WTC11 (cell line): ENCODE measurements at regions not wholly inside any gene's neighbourhood (a gene's known extent, or its start where the extent isn't known, plus 50 kb on each side); places are given as distances from the start of the nearest gene placed in this dataset.

ENCODE experiments used
- FOXJ3 ChIP-seq: sonication (generic); formaldehyde crosslinking; IDR thresholded peaks from 2 replicates; pipeline ENCODE4 v1.9.0; 2021; ENCODE audit warnings: missing genetic modification reagents, mild to moderate bottlenecking, borderline replicate concordance
- FOXK1 ChIP-seq: sonication (generic); formaldehyde crosslinking; IDR thresholded peaks from 2 replicates; pipeline ENCODE4 v1.8.0; 2022; ENCODE audit warnings: mild to moderate bottlenecking, moderate library complexity, missing genetic modification reagents
- KAT7 ChIP-seq: sonication (generic); formaldehyde crosslinking; IDR thresholded peaks from 2 replicates; pipeline ENCODE4 v1.8.1; 2023; ENCODE audit warnings: missing genetic modification reagents, mild to moderate bottlenecking, borderline replicate concordance
- ZBTB21 ChIP-seq: sonication (generic); formaldehyde crosslinking; IDR thresholded peaks from 2 replicates; pipeline ENCODE4 v1.8.1; 2023; ENCODE audit warnings: mild to moderate bottlenecking, missing genetic modification reagents, borderline replicate concordance
- ZNF121 ChIP-seq: sonication (generic); formaldehyde crosslinking; IDR thresholded peaks from 2 replicates; pipeline ENCODE4 v1.8.0; 2023; ENCODE audit warnings: missing genetic modification reagents
- ZNF317 ChIP-seq: sonication (generic); formaldehyde crosslinking; IDR thresholded peaks from 2 replicates; pipeline ENCODE4 v1.8.1; 2023; ENCODE audit warnings: low read depth, mild to moderate bottlenecking, moderate library complexity, missing genetic modification reagents, borderline replicate concordance
- TF ChIP-seq, protein P1 (sequence below): sonication (generic); formaldehyde crosslinking; IDR thresholded peaks from 2 replicates; pipeline ENCODE4 v1.8.0; 2022; ENCODE audit warnings: mild to moderate bottlenecking, missing genetic modification reagents
- TF ChIP-seq, protein P2 (sequence below): sonication (generic); formaldehyde crosslinking; IDR thresholded peaks from 2 replicates; pipeline ENCODE4 v1.8.0; 2023; ENCODE audit warnings: mild to moderate bottlenecking, missing genetic modification reagents
- TF ChIP-seq, protein P3 (sequence below): sonication (generic); formaldehyde crosslinking; IDR thresholded peaks from 2 replicates; pipeline ENCODE4 v1.8.0; 2022; ENCODE audit warnings: mild to moderate bottlenecking, missing genetic modification reagents
- TF ChIP-seq, protein P4 (sequence below): sonication (generic); formaldehyde crosslinking; IDR thresholded peaks from 2 replicates; pipeline ENCODE4 v1.8.1; 2022; ENCODE audit warnings: low read depth, missing genetic modification reagents, borderline replicate concordance
- TF ChIP-seq, protein P5 (sequence below): sonication (generic); formaldehyde crosslinking; IDR thresholded peaks from 2 replicates; pipeline ENCODE4 v1.8.0; 2023; ENCODE audit warnings: missing genetic modification reagents
- TF ChIP-seq, protein P6 (sequence below): fragments of 250-450 bp; sonication (Bioruptor Pico); conservative IDR thresholded peaks from 2 replicates; pipeline ENCODE4 v1.9.0; 2021; ENCODE audit warnings: mild to moderate bottlenecking
- TF ChIP-seq, protein P7 (sequence below): fragments of 250-450 bp; sonication (Bioruptor Pico); IDR thresholded peaks from 2 replicates; pipeline ENCODE4 v2.1.2; 2022; ENCODE audit warnings: mild to moderate bottlenecking, moderate library complexity
- TF ChIP-seq, protein P8 (sequence below): sonication (generic); formaldehyde crosslinking; IDR thresholded peaks from 2 replicates; pipeline ENCODE4 v1.8.1; 2023; ENCODE audit warnings: mild to moderate bottlenecking, missing genetic modification reagents

DNA sequence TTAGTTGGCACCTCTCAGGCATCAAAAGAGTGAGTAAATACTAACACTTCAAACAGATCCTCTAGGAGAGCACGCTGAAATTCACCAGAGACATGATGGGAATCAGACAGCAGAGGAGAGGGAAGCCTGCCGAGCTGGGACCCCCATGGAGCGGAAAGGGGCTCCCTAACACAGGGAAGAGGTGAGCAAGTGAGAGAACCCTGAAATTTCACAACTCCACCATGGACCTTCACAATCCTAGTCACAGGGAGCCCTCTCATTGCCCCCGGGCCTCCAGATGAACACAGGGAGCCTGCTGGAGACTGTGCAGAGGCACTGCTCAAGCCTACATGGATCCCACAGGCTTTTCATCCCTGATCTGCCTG lies 59.2 kb upstream of the ANTXRL start (continued):
- TF ChIP-seq, protein P1, sequence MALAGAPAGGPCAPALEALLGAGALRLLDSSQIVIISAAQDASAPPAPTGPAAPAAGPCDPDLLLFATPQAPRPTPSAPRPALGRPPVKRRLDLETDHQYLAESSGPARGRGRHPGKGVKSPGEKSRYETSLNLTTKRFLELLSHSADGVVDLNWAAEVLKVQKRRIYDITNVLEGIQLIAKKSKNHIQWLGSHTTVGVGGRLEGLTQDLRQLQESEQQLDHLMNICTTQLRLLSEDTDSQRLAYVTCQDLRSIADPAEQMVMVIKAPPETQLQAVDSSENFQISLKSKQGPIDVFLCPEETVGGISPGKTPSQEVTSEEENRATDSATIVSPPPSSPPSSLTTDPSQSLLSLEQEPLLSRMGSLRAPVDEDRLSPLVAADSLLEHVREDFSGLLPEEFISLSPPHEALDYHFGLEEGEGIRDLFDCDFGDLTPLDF (CRISPR knock-in tag), result no peak
- TF ChIP-seq ZNF317 (CRISPR knock-in tag) (no peak), ZNF121 (CRISPR knock-in tag) (no peak), FOXK1 (CRISPR knock-in tag) (no peak), KAT7 (CRISPR knock-in tag) (no peak), ZBTB21 (no peak), FOXJ3 (CRISPR knock-in tag) (no peak)
- TF ChIP-seq, protein P2, sequence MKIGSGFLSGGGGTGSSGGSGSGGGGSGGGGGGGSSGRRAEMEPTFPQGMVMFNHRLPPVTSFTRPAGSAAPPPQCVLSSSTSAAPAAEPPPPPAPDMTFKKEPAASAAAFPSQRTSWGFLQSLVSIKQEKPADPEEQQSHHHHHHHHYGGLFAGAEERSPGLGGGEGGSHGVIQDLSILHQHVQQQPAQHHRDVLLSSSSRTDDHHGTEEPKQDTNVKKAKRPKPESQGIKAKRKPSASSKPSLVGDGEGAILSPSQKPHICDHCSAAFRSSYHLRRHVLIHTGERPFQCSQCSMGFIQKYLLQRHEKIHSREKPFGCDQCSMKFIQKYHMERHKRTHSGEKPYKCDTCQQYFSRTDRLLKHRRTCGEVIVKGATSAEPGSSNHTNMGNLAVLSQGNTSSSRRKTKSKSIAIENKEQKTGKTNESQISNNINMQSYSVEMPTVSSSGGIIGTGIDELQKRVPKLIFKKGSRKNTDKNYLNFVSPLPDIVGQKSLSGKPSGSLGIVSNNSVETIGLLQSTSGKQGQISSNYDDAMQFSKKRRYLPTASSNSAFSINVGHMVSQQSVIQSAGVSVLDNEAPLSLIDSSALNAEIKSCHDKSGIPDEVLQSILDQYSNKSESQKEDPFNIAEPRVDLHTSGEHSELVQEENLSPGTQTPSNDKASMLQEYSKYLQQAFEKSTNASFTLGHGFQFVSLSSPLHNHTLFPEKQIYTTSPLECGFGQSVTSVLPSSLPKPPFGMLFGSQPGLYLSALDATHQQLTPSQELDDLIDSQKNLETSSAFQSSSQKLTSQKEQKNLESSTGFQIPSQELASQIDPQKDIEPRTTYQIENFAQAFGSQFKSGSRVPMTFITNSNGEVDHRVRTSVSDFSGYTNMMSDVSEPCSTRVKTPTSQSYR (CRISPR knock-in tag), result no peak
- TF ChIP-seq, protein P3, sequence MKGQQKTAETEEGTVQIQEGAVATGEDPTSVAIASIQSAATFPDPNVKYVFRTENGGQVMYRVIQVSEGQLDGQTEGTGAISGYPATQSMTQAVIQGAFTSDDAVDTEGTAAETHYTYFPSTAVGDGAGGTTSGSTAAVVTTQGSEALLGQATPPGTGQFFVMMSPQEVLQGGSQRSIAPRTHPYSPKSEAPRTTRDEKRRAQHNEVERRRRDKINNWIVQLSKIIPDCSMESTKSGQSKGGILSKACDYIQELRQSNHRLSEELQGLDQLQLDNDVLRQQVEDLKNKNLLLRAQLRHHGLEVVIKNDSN (CRISPR knock-in tag), result no peak
- TF ChIP-seq, protein P4, sequence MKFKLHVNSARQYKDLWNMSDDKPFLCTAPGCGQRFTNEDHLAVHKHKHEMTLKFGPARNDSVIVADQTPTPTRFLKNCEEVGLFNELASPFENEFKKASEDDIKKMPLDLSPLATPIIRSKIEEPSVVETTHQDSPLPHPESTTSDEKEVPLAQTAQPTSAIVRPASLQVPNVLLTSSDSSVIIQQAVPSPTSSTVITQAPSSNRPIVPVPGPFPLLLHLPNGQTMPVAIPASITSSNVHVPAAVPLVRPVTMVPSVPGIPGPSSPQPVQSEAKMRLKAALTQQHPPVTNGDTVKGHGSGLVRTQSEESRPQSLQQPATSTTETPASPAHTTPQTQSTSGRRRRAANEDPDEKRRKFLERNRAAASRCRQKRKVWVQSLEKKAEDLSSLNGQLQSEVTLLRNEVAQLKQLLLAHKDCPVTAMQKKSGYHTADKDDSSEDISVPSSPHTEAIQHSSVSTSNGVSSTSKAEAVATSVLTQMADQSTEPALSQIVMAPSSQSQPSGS (CRISPR knock-in tag), result no peak
- TF ChIP-seq, protein P5, sequence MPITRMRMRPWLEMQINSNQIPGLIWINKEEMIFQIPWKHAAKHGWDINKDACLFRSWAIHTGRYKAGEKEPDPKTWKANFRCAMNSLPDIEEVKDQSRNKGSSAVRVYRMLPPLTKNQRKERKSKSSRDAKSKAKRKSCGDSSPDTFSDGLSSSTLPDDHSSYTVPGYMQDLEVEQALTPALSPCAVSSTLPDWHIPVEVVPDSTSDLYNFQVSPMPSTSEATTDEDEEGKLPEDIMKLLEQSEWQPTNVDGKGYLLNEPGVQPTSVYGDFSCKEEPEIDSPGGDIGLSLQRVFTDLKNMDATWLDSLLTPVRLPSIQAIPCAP (CRISPR knock-in tag), result no peak
- TF ChIP-seq, protein P6, sequence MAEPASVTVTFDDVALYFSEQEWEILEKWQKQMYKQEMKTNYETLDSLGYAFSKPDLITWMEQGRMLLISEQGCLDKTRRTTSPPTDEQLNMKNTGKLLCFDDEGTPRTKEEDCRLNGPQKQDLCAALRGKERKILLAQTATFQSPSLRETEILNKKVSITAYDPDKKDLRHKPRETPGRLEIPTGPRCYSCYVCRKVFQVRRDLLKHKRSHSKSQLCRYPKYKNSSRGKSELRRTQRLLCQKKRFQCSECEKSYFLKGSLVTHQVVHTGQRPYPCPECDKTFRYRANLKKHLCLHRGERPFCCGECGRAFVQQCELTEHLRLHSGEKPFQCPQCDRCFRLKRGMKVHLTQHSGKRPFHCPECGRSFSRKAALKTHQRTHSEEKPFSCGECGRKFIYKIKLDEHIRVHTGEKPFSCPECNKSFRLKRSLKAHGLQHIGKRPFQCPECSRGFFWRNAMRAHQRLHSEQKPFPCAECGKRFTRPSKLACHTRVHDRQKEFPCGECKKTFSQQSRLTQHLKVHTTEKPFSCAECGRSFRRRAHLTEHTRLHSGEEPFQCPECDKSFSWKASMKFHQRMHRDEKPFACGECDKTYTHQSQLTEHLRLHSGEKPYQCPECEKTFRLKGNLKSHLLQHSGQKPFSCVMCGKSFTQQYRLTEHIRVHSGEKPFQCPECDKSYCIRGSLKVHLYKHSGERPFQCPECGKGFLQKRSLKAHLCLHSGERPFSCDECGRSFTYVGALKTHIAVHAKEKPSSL, result no peak
- TF ChIP-seq, protein P7, sequence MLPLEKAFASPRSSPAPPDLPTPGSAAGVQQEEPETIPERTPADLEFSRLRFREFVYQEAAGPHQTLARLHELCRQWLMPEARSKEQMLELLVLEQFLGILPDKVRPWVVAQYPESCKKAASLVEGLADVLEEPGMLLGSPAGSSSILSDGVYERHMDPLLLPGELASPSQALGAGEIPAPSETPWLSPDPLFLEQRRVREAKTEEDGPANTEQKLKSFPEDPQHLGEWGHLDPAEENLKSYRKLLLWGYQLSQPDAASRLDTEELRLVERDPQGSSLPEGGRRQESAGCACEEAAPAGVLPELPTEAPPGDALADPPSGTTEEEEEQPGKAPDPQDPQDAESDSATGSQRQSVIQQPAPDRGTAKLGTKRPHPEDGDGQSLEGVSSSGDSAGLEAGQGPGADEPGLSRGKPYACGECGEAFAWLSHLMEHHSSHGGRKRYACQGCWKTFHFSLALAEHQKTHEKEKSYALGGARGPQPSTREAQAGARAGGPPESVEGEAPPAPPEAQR (CRISPR knock-in tag), result no peak
- TF ChIP-seq, protein P8, sequence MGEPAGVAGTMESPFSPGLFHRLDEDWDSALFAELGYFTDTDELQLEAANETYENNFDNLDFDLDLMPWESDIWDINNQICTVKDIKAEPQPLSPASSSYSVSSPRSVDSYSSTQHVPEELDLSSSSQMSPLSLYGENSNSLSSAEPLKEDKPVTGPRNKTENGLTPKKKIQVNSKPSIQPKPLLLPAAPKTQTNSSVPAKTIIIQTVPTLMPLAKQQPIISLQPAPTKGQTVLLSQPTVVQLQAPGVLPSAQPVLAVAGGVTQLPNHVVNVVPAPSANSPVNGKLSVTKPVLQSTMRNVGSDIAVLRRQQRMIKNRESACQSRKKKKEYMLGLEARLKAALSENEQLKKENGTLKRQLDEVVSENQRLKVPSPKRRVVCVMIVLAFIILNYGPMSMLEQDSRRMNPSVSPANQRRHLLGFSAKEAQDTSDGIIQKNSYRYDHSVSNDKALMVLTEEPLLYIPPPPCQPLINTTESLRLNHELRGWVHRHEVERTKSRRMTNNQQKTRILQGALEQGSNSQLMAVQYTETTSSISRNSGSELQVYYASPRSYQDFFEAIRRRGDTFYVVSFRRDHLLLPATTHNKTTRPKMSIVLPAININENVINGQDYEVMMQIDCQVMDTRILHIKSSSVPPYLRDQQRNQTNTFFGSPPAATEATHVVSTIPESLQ (CRISPR knock-in tag), result no peak
